Vagina (tissue), 2 donors: ENCODE measurements at regions not wholly inside any gene's neighbourhood (a gene's known extent, or its start where the extent isn't known, plus 50 kb on each side); places are given as distances from the start of the nearest gene placed in this dataset.

Experiments used
- DNase-seq, 2 donors: peaks; one replicate each; pipeline ENCODE4 v3.0.0-alpha.2; 2017; ENCODE audit errors: extremely low spot score in 2 of 2
- H3K27ac ChIP-seq: fragments of 200-600 bp; sonication (generic); one replicate; pipeline ENCODE4 v1.5.1; 2019
- H3K27me3 ChIP-seq: fragments of 200-600 bp; sonication (generic); one replicate; pipeline ENCODE4 v1.5.1; 2019
- H3K36me3 ChIP-seq, 2 donors: fragments of 200-600 bp; sonication (generic); one replicate each; pipeline ENCODE4 v1.5.1; 2017 to 2019
- H3K4me1 ChIP-seq: fragments of 200-600 bp; sonication (generic); one replicate; pipeline ENCODE4 v1.5.1; 2019
- H3K4me3 ChIP-seq, 2 donors: fragments of 200-600 bp; sonication (generic); 1 replicate in 1 of 2; 2 replicates in 1 of 2; pipeline ENCODE4 v1.5.1; 2016 to 2019
- H3K9me3 ChIP-seq: fragments of 200-600 bp; sonication (generic); one replicate; pipeline ENCODE4 v1.5.1; 2019
- POLR2A ChIP-seq, 2 donors: fragments of 450-650 bp; IDR thresholded peaks; one replicate each; pipeline ENCODE4 v1.6.1; 2017; ENCODE audit warnings: antibody characterized with exemption in 2 of 2, mild to moderate bottlenecking in 2 of 2, moderate library complexity in 2 of 2
- POLR2AphosphoS5 ChIP-seq, 2 donors: sonication (generic); formaldehyde crosslinking; IDR thresholded peaks; one replicate each; pipeline ENCODE4 v1.9.0; 2017; ENCODE audit warnings: antibody characterized with exemption in 2 of 2, mild to moderate bottlenecking in 2 of 2, low read depth in 1 of 2; ENCODE audit not compliant: insufficient read depth in 1 of 2
- intact Hi-C: fragments of 100-400 bp; cut with DNase I; formaldehyde crosslinking; loops from one replicate; pipeline ENCODE4 v1.15.1; 2023
- TF ChIP-seq, protein P1 (sequence below), 3 experiments: fragments of 450-650 bp in 2 of 3; fragments of 200-600 bp in 1 of 3; sonication (generic) in 1 of 3; IDR thresholded peaks; one replicate each; pipeline ENCODE4 v1.5.1; 2017 to 2019; ENCODE audit warnings: antibody characterized with exemption in 3 of 3, mild to moderate bottlenecking in 2 of 3, moderate library complexity in 2 of 3

DNA sequence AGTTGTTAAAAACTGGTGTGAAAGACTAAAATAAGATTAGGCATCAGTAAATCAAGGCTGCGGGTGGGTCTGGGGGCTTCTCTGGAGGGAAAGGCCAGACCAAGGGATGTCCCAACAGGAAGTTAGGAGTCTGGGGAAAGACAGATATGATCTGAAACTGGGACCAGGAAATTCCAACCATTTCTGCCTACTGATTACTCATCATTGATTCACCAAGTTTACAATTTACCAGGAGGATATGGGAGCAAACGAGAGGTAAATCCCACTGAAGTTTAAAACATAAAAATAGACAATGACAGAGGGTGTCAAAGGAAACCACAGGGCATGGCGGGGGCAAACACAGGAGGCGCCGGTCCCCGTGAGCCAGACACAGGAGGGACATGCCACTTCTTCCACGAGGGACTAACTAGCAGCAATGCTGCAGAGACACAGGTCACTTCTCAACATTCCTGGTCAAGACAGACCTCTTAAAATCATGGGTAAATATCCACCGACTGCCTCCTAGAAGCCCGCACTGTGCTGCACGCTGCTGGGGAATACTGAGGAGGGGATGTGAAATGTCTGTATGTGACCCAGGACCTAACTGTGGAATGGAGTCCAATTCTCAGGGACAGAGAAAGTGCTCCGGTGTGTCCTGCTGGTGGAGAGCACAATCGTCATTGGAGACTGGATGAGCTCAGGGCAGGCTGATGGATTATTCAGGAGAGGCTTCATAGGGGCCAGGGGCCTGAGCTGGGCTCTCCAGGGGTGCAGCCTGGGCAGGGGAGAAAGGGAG is 153.4 kb upstream of the KLF14 start:
- Histone ChIP-seq H3K27me3 (no peaks in the 10 kb centered on the region), H3K36me3 (peaks cover 0 to 20% of the 10 kb centered on the region in 2 donors), H3K4me3 (no peak overlapping the region), H3K9me3 (no peaks in the 10 kb centered on the region), H3K4me1 (peaks cover 85% of the 10 kb centered on the region), H3K27ac (peak overlapping the region; percentile 93)
- DNase-seq = no peak
- intact Hi-C loops = no loop called here
- no peak for TF ChIP-seq POLR2A (IDR thresholded peaks at IDR 0.05)
- TF ChIP-seq, protein P1, sequence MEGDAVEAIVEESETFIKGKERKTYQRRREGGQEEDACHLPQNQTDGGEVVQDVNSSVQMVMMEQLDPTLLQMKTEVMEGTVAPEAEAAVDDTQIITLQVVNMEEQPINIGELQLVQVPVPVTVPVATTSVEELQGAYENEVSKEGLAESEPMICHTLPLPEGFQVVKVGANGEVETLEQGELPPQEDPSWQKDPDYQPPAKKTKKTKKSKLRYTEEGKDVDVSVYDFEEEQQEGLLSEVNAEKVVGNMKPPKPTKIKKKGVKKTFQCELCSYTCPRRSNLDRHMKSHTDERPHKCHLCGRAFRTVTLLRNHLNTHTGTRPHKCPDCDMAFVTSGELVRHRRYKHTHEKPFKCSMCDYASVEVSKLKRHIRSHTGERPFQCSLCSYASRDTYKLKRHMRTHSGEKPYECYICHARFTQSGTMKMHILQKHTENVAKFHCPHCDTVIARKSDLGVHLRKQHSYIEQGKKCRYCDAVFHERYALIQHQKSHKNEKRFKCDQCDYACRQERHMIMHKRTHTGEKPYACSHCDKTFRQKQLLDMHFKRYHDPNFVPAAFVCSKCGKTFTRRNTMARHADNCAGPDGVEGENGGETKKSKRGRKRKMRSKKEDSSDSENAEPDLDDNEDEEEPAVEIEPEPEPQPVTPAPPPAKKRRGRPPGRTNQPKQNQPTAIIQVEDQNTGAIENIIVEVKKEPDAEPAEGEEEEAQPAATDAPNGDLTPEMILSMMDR (IDR thresholded peaks at IDR 0.05) = peak in 1 of 3 experiments; percentile 6

DNA sequence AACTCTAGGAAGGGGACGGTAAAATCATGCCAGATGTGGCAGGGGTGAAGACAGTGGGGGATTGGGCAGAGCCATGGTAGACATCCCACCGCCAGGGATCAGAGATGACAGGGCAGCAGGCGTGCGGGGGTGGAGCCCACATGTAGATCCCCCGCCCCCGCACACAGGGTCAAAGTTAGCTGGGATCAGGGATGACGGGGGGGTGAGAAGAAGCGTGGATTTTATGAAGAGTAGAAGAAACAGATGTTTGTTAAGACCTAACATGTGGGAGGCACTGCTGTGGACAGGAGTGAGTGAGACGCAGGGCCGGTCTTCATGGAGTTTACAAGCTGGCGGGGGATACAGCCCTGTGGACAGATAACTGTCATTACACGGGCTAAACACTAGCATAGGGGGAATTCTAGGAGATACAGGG is 154.0 kb upstream of the KLF14 start:
- TF ChIP-seq POLR2AphosphoS5 (IDR thresholded peaks at IDR 0.05; ENCODE audit: insufficient read depth in 1 of 2, low read depth in 1 of 2) = peak in 1 of 2 donors; percentile 27
- TF ChIP-seq, protein P1 (IDR thresholded peaks at IDR 0.05) = no peak
- DNase-seq = no peak
- Histone ChIP-seq H3K27ac (peak overlapping the region; percentile 93), H3K27me3 (no peaks in the 10 kb centered on the region), H3K36me3 (peaks cover 0 to 20% of the 10 kb centered on the region in 2 donors), H3K9me3 (no peaks in the 10 kb centered on the region), H3K4me3 (no peak overlapping the region), H3K4me1 (peaks cover 84% of the 10 kb centered on the region)
- intact Hi-C loops = no loop called here

DNA sequence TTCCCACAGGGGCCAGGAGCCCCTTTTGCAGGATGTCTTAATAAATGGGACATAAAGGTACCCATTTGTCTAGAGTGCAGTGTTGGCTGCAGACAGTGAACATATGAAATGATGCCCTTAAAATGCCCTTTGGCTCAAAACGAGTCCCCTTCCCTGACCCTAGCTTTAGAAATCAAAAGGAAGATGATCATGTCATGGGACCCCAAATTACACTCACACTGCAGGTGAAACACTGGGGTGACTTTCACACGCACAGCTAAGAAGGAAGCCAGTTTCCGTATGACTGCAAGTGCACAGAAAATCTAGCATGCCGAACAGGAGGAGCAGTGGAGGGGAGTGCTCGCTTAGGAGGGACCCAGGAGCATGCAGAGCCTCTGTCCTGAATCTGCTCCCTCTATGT is 154.5 kb upstream of the KLF14 start:
- Histone ChIP-seq H3K36me3 (peaks cover 0 to 18% of the 10 kb centered on the region in 2 donors), H3K27me3 (no peaks in the 10 kb centered on the region), H3K27ac (peak overlapping the region; percentile 93), H3K4me1 (peaks cover 88% of the 10 kb centered on the region), H3K9me3 (no peaks in the 10 kb centered on the region), H3K4me3 (no peak overlapping the region)
- intact Hi-C loops = no loop called here
- TF ChIP-seq, protein P1 (IDR thresholded peaks at IDR 0.05) = no peak
- TF ChIP-seq POLR2AphosphoS5 (IDR thresholded peaks at IDR 0.05; ENCODE audit: insufficient read depth in 1 of 2, low read depth in 1 of 2) (no peak), POLR2A (IDR thresholded peaks at IDR 0.05) (no peak)
- DNase-seq = no peak

DNA sequence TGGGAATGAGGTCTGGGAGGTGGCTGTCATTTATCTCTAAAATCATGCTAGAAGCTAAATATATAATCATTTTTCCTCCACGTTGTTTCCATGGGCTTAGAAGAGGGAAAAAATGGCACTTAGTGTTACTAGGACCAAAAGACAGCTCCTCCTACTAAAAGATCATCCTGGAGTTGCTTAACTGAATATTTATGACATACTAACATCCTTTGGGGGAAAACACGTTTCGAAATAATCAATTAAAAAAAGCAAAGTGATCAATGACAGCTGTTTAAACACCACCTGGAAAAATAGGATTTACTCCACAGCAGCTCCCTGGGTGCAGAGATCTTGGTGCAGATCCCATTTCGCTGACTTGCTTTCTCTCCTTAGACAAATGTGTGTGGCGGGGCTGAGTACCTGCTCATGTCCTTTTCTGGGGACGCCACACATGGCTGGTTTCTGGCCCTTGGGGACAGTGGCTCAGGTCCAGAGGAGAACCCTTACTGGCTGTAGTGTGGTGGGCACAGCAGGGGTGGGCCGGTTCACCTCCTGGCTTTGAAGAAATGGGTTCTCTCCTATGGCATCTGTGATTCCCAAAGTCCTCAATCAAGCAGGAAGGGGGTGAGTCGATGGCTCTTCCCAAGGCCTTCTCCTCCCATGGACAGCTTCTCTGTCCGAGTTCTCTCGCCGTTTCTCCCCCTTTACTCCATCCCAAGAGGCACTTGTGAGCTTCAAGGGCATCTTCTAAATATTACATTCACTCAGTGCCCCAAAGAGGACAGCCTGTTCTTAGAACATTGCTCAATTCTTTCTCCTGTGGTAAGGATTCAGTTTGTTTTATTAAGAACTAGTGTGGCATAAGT is 156.4 kb upstream of the KLF14 start:
- no peak for DNase-seq
- TF ChIP-seq, protein P1 (IDR thresholded peaks at IDR 0.05) = no peak
- TF ChIP-seq POLR2AphosphoS5 (IDR thresholded peaks at IDR 0.05; ENCODE audit: insufficient read depth in 1 of 2, low read depth in 1 of 2) (peak in 1 of 2 donors; percentile 10), POLR2A (IDR thresholded peaks at IDR 0.05) (no peak)
- no peak overlapping the region for H3K4me3 ChIP-seq
- peaks cover 92% of the 10 kb centered on the region for H3K4me1 ChIP-seq
- intact Hi-C loops = loop anchor here (10.0 kb wide), 2 partner anchors 144 to 214 kb away; no protein-coding TSS in a partner anchor
- peak overlapping the region; percentile 93 for H3K27ac ChIP-seq
- H3K36me3 ChIP-seq = no peaks in the 10 kb centered on the region
- H3K27me3 ChIP-seq = no peaks in the 10 kb centered on the region
- H3K9me3 ChIP-seq = no peaks in the 10 kb centered on the region
